SU-DHL-6 (cell line): ENCODE measurements at regions not wholly inside any gene's neighbourhood (a gene's known extent, or its start where the extent isn't known, plus 50 kb on each side); places are given as distances from the start of the nearest gene placed in this dataset.

ENCODE experiments used
- H2AFZ ChIP-seq: fragments of 200-600 bp; sonication (generic); 2 replicates; pipeline ENCODE4 v1.6.1; 2014; ENCODE audit warnings: low read depth, mild to moderate bottlenecking, moderate library complexity, mixed read lengths, antibody characterized with exemption, low read length; ENCODE audit not compliant: severe bottlenecking
- H3F3A ChIP-seq: fragments of 200-600 bp; shearing (Covaris generic); 2 replicates; pipeline ENCODE4 v1.6.0; 2016; ENCODE audit warnings: antibody characterized with exemption, mild to moderate bottlenecking; ENCODE audit not compliant: insufficient read depth
- H3K27ac ChIP-seq: fragments of 200-600 bp; sonication (generic); 2 replicates; pipeline ENCODE4 v1.5.1; 2016; ENCODE audit warnings: low read depth, mild to moderate bottlenecking, low read length, moderate library complexity, mixed read lengths
- H3K27me3 ChIP-seq: fragments of 200-600 bp; sonication (generic), shearing (Covaris generic); 2 replicates; pipeline ENCODE4 v1.6.0; 2014; ENCODE audit warnings: mild to moderate bottlenecking, low read length
- H3K36me3 ChIP-seq: fragments of 200-600 bp; sonication (generic); 2 replicates; pipeline ENCODE4 v1.6.1; 2014; ENCODE audit warnings: mild to moderate bottlenecking, low read length, mixed read lengths
- H3K4me2 ChIP-seq: fragments of 300-600, 200-600 bp; shearing (Covaris generic), sonication (generic); 2 replicates; pipeline ENCODE4 v1.6.0; 2014; ENCODE audit warnings: low read length, low read depth, mild to moderate bottlenecking; ENCODE audit not compliant: poor library complexity, severe bottlenecking
- H3K4me3 ChIP-seq: fragments of 200-600 bp; sonication (generic); 2 replicates; pipeline ENCODE4 v1.5.1; 2014; ENCODE audit warnings: antibody characterized with exemption, low read length, mild to moderate bottlenecking, mixed read lengths; ENCODE audit not compliant: insufficient read depth, poor library complexity, severe bottlenecking
- H3K79me2 ChIP-seq: fragments of 200-600 bp; sonication (generic); 2 replicates; pipeline ENCODE4 v1.6.1; 2014; ENCODE audit warnings: mild to moderate bottlenecking, low read length, moderate library complexity; ENCODE audit not compliant: insufficient read depth
- H3K9ac ChIP-seq: fragments of 200-600 bp; sonication (generic); 2 replicates; pipeline ENCODE4 v1.7.0; 2014; ENCODE audit warnings: mild to moderate bottlenecking, low read length
- H3K9me2 ChIP-seq: fragments of 200-600 bp; sonication (generic); replicated peaks from 2 replicates; pipeline ENCODE4 v1.6.1; 2014; ENCODE audit warnings: low read length; ENCODE audit not compliant: insufficient read depth
- H3K9me3 ChIP-seq: fragments of 200-600 bp; sonication (generic); 2 replicates; pipeline ENCODE4 v1.6.1; 2014; ENCODE audit warnings: low read length, mixed read lengths; ENCODE audit not compliant: insufficient read depth
- H4K20me1 ChIP-seq: fragments of 200-600 bp; sonication (generic); 2 replicates; pipeline ENCODE4 v1.6.1; 2014; ENCODE audit warnings: low read depth, mild to moderate bottlenecking, antibody characterized with exemption, low read length, moderate library complexity, mixed read lengths
- EZH2phosphoT487 ChIP-seq: fragments of 200-600 bp; sonication (generic), shearing (Covaris generic); conservative IDR thresholded peaks from 2 replicates; pipeline ENCODE4 v1.6.1; 2018; ENCODE audit warnings: mild to moderate bottlenecking, antibody characterized with exemption, low read length, moderate library complexity, mixed read lengths
- TF ChIP-seq, protein P1 (sequence below): fragments of 200-600 bp; sonication (generic); IDR thresholded peaks from one replicate; pipeline ENCODE4 v1.5.1; 2017; ENCODE audit warnings: antibody characterized with exemption, mild to moderate bottlenecking, low read length, moderate library complexity; ENCODE audit not compliant: insufficient read depth, poor library complexity, severe bottlenecking

DNA sequence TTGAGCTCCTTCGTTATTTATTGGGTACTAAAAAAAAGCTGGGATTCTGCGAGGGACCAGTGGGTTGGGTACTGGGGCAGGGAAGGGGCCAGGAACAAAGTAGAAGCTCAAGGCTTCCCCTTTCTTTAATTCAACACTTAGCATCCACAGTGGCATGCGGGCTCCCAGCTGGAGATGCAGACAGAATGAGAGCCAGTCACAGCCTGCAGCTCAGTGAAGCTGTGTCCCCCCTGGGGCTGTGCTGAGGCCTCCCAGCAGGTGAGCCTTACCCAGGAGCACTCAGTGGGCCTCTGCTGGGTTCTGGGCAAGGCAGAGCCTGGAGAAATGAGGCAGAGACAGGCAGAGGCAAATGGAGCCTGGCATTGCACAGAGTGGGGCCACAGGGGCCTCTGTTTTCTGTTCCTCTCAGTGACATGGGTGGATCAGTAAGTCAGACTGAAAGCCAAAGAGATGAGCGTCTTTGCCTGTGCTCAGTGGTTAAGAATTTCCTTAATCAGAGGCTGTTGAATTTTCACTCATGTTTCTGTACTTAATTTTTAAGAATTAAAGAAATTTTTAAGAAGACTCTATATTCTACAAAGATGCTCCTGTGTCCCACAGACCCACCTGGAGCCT, 181.4 kb upstream of the RBPJ start:
- no peak overlapping the region for H3K4me2 ChIP-seq
- no peak overlapping the region for H3K27ac ChIP-seq
- no peaks in the 10 kb centered on the region for H3F3A ChIP-seq
- TF ChIP-seq, protein P1, sequence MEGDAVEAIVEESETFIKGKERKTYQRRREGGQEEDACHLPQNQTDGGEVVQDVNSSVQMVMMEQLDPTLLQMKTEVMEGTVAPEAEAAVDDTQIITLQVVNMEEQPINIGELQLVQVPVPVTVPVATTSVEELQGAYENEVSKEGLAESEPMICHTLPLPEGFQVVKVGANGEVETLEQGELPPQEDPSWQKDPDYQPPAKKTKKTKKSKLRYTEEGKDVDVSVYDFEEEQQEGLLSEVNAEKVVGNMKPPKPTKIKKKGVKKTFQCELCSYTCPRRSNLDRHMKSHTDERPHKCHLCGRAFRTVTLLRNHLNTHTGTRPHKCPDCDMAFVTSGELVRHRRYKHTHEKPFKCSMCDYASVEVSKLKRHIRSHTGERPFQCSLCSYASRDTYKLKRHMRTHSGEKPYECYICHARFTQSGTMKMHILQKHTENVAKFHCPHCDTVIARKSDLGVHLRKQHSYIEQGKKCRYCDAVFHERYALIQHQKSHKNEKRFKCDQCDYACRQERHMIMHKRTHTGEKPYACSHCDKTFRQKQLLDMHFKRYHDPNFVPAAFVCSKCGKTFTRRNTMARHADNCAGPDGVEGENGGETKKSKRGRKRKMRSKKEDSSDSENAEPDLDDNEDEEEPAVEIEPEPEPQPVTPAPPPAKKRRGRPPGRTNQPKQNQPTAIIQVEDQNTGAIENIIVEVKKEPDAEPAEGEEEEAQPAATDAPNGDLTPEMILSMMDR, result no peak
- TF ChIP-seq EZH2phosphoT487, result no peak
- no peak overlapping the region for H2AFZ ChIP-seq
- no peaks in the 10 kb centered on the region for H3K36me3 ChIP-seq
- H4K20me1 ChIP-seq, result no peaks in the 10 kb centered on the region
- no peak overlapping the region for H3K4me3 ChIP-seq
- H3K27me3 ChIP-seq, result no peaks in the 10 kb centered on the region
- H3K9ac ChIP-seq, result no peak overlapping the region
- no peaks in the 10 kb centered on the region for H3K79me2 ChIP-seq
- no peaks in the 10 kb centered on the region for H3K9me3 ChIP-seq
- no peaks in the 10 kb centered on the region for H3K9me2 ChIP-seq

DNA sequence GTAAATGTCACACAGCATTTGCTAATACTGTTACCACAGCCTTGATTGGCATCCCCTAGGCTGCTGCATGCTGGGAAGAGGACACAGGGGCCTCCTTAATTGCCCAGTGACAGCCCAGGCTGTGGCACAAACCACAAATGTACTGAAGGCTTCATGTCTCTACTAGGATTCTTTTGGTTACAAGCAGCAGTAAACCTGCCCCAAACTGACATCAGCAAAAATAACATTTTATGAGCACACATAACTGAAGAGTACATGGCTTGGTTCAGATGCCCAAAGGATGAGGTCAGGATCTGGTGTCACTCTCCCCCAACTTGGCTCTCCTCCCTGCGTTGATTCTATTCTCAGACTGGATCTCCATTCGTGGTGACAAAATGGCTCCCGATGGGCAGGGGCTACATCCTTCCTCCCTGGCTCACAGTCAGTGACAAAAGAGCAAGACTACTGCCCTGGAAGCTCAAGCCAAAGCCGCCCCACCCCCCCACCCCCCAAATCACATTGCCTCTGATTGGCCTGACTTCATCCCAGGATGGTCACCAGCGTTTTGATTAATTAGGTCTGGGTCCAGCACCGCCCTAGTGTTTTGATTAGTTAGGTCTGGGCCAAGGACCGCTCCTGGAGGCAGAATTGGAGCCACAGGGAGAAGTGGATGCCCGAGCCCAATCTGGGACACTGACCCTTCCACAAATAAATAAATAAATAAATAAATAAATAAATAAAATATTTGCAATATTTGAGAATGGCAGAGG, 180.5 kb upstream of the RBPJ start:
- H3K4me3 ChIP-seq, result no peak overlapping the region
- no peak overlapping the region for H3K27ac ChIP-seq
- H3F3A ChIP-seq, result no peaks in the 10 kb centered on the region
- no peaks in the 10 kb centered on the region for H3K9me3 ChIP-seq
- TF ChIP-seq, protein P1, result no peak
- no peak for TF ChIP-seq EZH2phosphoT487
- H2AFZ ChIP-seq, result no peak overlapping the region
- H3K79me2 ChIP-seq, result no peaks in the 10 kb centered on the region
- no peaks in the 10 kb centered on the region for H3K9me2 ChIP-seq
- no peak overlapping the region for H3K4me2 ChIP-seq
- no peak overlapping the region for H3K9ac ChIP-seq
- H3K36me3 ChIP-seq, result no peaks in the 10 kb centered on the region
- no peaks in the 10 kb centered on the region for H3K27me3 ChIP-seq
- no peaks in the 10 kb centered on the region for H4K20me1 ChIP-seq

DNA sequence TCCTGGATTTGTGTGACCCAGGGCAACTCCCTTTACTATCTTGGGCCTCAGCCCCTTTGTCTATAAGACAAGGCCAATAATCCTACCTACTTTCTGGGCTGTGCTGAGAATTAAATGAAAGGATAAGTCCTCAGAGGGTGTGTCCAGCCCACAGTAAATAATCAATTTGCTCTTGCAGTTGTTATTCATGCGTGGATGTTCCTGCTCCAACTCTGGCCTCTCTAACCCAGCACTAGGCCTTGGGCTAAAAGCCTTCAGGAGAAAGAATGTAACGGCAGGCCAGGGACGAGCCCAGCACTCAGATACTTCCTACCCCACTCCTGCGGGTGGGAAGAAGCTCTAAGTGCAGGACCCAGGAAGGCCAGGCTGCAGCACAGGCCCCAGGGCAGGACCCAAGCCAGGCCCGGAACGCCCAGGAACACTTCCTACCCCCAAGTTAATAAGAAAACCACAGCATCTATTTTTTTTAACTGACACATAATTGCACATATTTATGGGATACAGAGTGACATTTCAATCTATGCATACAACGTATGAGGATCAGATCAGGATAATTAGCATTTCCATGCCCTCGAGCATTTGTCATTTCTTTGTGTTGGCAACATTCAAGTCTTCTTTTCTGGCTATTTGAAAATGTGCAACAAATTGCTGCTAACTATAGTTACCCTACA, 179.6 kb upstream of the RBPJ start:
- Histone ChIP-seq H3K9ac (no peak overlapping the region), H3K4me3 (no peak overlapping the region), H3K27me3 (no peaks in the 10 kb centered on the region), H3K36me3 (no peaks in the 10 kb centered on the region), H4K20me1 (no peaks in the 10 kb centered on the region), H3K9me2 (no peaks in the 10 kb centered on the region), H2AFZ (no peak overlapping the region), H3K79me2 (no peaks in the 10 kb centered on the region), H3K4me2 (no peak overlapping the region), H3K27ac (no peak overlapping the region), H3F3A (no peaks in the 10 kb centered on the region), H3K9me3 (no peaks in the 10 kb centered on the region)
- no peak for TF ChIP-seq EZH2phosphoT487
- TF ChIP-seq, protein P1, result no peak
